ENCODE measurements at regions not wholly inside any gene's neighbourhood (a gene's known extent, or its start where the extent isn't known, plus 50 kb on each side); places are given as distances from the start of the nearest gene placed in this dataset.

DNA sequence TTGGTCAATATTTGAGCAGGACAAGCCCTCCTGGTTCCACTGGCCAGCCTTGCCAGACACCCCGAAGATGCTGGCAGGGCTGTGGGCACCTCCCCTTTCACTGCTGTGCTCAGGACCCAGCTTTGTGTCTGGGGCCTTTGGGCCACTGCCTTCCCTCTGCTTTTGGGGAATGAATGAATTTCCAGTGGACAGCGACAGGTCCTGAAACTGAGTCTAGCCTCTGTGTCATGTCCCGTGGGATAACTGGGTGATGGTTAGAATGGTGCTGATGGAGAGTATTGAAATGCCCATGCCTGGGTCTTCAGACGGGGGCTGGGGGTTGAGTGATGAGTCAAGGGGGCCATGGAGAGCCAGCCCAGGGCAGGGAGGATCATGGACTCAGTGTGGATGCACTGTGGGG is 135.8 kb downstream of the FOXL1 start:
- Histone ChIP-seq H3K27ac (no peak overlapping the region), H3K4me1 (no peaks in the 10 kb centered on the region), H3K4me2 (no peak overlapping the region), H3K9me3 (no peaks in the 10 kb centered on the region; the same call in 2 of the 3 replicates), H3K4me3 (no peak overlapping the region)
- ATAC-seq (no peak), DNase-seq (ENCODE audit: low read depth in 1 of 2, low spot score in 1 of 2) (no peak), FAIRE-seq (no peak)
- CTCF ChIA-PET: no interaction called here
- TF ChIP-seq, protein P1, sequence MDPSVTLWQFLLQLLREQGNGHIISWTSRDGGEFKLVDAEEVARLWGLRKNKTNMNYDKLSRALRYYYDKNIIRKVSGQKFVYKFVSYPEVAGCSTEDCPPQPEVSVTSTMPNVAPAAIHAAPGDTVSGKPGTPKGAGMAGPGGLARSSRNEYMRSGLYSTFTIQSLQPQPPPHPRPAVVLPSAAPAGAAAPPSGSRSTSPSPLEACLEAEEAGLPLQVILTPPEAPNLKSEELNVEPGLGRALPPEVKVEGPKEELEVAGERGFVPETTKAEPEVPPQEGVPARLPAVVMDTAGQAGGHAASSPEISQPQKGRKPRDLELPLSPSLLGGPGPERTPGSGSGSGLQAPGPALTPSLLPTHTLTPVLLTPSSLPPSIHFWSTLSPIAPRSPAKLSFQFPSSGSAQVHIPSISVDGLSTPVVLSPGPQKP (IDR thresholded peaks at IDR 0.05; ENCODE audit: low read depth, low read length): no peak
- TF ChIP-seq, protein P2, sequence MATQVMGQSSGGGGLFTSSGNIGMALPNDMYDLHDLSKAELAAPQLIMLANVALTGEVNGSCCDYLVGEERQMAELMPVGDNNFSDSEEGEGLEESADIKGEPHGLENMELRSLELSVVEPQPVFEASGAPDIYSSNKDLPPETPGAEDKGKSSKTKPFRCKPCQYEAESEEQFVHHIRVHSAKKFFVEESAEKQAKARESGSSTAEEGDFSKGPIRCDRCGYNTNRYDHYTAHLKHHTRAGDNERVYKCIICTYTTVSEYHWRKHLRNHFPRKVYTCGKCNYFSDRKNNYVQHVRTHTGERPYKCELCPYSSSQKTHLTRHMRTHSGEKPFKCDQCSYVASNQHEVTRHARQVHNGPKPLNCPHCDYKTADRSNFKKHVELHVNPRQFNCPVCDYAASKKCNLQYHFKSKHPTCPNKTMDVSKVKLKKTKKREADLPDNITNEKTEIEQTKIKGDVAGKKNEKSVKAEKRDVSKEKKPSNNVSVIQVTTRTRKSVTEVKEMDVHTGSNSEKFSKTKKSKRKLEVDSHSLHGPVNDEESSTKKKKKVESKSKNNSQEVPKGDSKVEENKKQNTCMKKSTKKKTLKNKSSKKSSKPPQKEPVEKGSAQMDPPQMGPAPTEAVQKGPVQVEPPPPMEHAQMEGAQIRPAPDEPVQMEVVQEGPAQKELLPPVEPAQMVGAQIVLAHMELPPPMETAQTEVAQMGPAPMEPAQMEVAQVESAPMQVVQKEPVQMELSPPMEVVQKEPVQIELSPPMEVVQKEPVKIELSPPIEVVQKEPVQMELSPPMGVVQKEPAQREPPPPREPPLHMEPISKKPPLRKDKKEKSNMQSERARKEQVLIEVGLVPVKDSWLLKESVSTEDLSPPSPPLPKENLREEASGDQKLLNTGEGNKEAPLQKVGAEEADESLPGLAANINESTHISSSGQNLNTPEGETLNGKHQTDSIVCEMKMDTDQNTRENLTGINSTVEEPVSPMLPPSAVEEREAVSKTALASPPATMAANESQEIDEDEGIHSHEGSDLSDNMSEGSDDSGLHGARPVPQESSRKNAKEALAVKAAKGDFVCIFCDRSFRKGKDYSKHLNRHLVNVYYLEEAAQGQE (IDR thresholded peaks at IDR 0.05): peak; percentile 73
- POLR2A ChIA-PET: no interaction called here
- WGBS (ENCODE audit: missing lambda C conversion rate): 43% methylated on average over 4 of the region's 4 CpGs

- Histone ChIP-seq H3K9me3 (no peaks in the 10 kb centered on the region; the same call in 2 of the 3 replicates), H3K27ac (no peak overlapping the region), H3K4me2 (no peak overlapping the region), H3K4me1 (no peaks in the 10 kb centered on the region), H3K4me3 (no peak overlapping the region)
- 82% methylated on average over 9 of the region's 9 CpGs for WGBS (ENCODE audit: missing lambda C conversion rate)
- DNase-seq (ENCODE audit: low read depth in 1 of 2, low spot score in 1 of 2) (no peak), ATAC-seq (no peak), FAIRE-seq (no peak)
- no peak for TF ChIP-seq JUN (IDR thresholded peaks at IDR 0.05)
- POLR2A ChIA-PET: no interaction called here
- CTCF ChIA-PET: interaction anchor here (1.4 kb wide), 1 partner anchor 36 kb away, joined by 3 read pairs; no protein-coding TSS in a partner anchor
Measured at GRCh38 chr16:86716649-86717048, 138.3 kb downstream of the FOXL1 start.

DNA sequence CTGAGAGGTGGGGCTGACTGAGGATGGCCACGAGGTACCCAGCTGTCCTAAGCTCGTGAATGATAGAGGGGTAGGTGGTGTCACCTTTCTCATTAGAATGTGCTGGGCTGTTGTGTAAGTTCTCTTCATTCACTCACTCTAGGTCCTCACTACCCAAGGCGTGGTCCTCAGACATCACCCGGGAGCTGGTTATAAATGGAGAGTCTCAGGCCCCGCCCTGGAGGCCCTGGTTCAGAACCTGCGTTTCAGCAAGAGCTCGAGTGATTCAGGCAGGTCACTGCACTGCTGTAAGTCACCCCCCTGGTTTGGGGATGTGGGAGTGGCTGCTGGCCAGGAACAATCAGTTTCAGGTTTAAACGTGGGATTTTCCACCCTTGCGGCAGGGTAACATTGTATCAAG is 139.8 kb downstream of the FOXL1 start:
- DNase-seq (ENCODE audit: low read depth in 1 of 2, low spot score in 1 of 2): peak in 1 of 2 experiments; percentile 4
- CTCF ChIA-PET: interaction anchor here (0.6 to 1.4 kb wide), 2 partner anchors 43 to 360 kb away, joined by 3 to 4 read pairs; no protein-coding TSS in a partner anchor
- H3K4me2 ChIP-seq: no peak overlapping the region
- no peaks in the 10 kb centered on the region for H3K9me3 ChIP-seq
- 37% methylated on average over 9 of the region's 9 CpGs for WGBS (ENCODE audit: missing lambda C conversion rate)
- no peak overlapping the region for H3K4me3 ChIP-seq
- no peak for ATAC-seq
- POLR2A ChIA-PET: no interaction called here
- H3K27ac ChIP-seq: no peak overlapping the region
- no peak for FAIRE-seq
- no peaks in the 10 kb centered on the region for H3K4me1 ChIP-seq
- TF ChIP-seq RCOR1 (IDR thresholded peaks at IDR 0.05; ENCODE audit: low read depth, low read length) (no peak), HOXB13 (CRISPR knock-in tag; IDR thresholded peaks at IDR 0.05; ENCODE audit: low read depth) (no peak), BHLHE40 (IDR thresholded peaks at IDR 0.05; ENCODE audit: low read depth, low read length) (no peak), CBX8 (IDR thresholded peaks at IDR 0.05) (no peak), NFE2L2 (conservative IDR thresholded peaks at IDR 0.05; ENCODE audit: low read length) (no peak), EHF (CRISPR knock-in tag; IDR thresholded peaks at IDR 0.05) (no peak), SMC3 (IDR thresholded peaks at IDR 0.05) (no peak), CTCF (IDR thresholded peaks at IDR 0.05) (no peak), HMGXB4 (CRISPR knock-in tag; IDR thresholded peaks at IDR 0.05; ENCODE audit: borderline replicate concordance) (no peak), NPAS2 (CRISPR knock-in tag; IDR thresholded peaks at IDR 0.05; ENCODE audit: borderline replicate concordance) (no peak), MYC (IDR thresholded peaks at IDR 0.05; ENCODE audit: borderline replicate concordance, low read length) (no peak), E2F6 (IDR thresholded peaks at IDR 0.05; ENCODE audit: borderline replicate concordance, low read depth) (no peak)
- TF ChIP-seq, protein P3, sequence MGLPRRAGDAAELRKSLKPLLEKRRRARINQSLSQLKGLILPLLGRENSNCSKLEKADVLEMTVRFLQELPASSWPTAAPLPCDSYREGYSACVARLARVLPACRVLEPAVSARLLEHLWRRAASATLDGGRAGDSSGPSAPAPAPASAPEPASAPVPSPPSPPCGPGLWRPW (IDR thresholded peaks at IDR 0.05): no peak
- TF ChIP-seq, protein P2 (IDR thresholded peaks at IDR 0.05): no peak
- TF ChIP-seq, protein P4, sequence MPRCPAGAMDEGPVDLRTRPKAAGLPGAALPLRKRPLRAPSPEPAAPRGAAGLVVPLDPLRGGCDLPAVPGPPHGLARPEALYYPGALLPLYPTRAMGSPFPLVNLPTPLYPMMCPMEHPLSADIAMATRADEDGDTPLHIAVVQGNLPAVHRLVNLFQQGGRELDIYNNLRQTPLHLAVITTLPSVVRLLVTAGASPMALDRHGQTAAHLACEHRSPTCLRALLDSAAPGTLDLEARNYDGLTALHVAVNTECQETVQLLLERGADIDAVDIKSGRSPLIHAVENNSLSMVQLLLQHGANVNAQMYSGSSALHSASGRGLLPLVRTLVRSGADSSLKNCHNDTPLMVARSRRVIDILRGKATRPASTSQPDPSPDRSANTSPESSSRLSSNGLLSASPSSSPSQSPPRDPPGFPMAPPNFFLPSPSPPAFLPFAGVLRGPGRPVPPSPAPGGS (IDR thresholded peaks at IDR 0.05): no peak

Measured in A549 (cell line).